Effector CD4-positive, alpha-beta T cell (primary cell): ENCODE measurements at regions not wholly inside any gene's neighbourhood (a gene's known extent, or its start where the extent isn't known, plus 50 kb on each side); places are given as distances from the start of the nearest gene placed in this dataset.
"Not testable (repeated sequence)": the region's sequence is repeated elsewhere in the genome, so short reads cannot be mapped to it uniquely, and the experiment has no call there.

ENCODE experiments used
- DNase-seq: peaks from one replicate; pipeline ENCODE4 v3.0.0-alpha.2; 2020

DNA sequence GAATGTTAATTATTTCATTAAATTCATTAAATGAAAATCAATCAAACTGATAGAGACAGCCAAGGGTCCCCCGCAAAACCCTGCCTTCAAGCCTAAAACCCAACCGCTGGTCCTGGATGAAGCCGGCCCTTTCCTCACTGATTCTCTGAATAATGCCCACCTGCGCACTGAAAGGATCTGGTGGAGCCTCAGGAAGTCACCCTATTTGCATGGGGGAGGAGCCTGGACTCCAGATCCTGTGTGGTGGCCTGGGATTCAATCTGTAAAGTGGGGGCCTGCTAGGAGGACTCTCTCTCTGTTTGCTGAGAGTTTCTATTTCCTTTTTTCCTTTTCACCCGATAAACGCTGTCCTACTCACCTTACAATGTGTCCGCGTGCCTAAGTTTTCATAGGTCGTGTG is 97.9 kb upstream of the ADAMTS3 start:
- DNase-seq = no peak

DNA sequence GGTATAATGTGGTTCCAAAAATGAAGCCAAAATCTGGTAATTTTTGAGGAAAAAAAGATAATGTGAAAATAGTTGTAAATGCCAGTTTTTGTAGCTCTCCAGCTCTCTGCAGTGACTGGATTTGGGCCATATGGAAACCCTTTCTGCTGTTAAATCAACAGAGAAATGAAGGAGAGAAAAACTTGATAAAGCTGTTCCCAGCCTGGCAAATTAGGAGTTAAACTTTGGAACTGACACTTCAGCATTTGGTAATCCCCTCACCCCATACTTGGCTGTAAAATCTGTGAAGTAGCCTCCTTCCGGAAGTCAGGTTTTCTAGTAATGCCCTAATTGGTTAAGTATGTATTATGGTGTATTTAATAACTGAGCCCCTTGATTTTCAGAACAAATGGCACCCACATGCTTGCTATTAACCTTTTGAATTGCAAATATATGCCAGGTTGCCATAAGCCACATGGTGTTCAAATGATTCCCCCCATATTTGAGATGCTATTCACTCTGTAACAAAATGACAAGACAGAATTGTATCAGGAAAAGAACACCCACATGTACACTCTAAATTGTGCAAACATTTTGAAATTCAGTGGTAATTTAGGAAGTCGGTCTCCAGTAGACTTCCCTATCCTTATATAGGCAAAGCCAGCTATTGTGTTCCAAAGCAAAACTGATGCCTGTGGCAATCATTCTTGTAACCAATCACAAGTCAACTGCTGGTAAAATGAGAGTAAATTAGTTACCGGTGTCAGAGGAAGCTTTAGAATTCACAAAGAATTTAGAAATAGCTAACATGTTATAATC is 96.3 kb upstream of the ADAMTS3 start:
- no peak for DNase-seq

DNA sequence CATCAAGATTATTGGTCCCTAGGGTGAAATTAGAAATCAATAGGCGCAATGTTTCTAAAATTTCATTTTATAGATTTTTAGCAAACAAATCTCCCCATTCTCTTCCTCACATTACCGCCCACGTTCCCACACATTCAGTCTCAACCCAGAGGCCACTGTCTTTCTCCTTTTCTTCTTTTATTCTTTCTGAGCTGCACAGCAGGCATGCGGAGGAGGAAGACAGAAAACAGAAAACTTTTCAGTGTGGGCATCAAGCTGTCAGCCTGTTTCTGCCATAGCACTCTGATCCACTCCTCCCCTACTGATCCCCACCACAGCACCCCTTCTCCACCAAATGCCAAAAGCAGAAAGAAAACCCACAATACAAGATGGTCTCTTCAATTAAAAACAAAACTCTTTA is 94.8 kb upstream of the ADAMTS3 start:
- DNase-seq = no peak

DNA sequence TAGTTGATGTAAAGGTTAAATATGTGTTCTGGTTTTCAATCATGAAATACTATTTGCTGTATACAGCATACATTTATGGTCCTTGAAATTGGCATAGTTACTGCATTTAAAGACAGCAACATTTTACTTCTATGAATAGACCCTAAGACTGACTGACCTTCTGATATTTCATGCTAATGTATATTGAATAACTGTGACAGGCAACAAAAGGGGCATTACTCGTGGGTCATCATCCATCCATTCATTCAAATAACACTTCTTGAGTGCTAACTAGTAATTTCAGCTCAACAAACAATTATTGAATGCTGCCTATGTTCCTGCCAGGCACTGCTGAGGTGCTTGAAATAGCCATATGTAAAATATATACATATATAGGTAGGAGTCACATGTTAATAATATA is 92.8 kb upstream of the ADAMTS3 start:
- no peak for DNase-seq

GRCh38 chr4:72641611-72642010 is 72.6 kb upstream of the ADAMTS3 start:
- DNase-seq = no peak

DNA sequence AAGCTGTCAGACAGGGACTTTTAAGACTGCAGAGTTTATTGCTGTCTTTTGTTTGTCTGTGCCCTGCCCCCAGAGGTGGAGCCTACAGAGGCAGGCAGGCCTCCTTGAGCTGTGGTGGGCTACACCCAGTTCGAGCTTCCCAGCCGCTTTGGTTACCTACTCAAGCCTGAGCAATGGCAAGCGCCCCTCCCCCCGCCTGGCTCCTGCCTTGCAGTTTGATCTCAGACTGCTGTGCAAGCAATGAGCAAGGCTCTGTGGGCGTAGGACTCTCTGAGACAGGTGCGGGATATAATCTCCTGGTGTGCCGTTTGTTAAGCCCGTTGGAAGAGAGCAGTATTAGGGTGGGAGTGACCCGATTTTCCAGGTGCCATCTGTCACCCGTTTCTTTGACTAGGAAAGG is 67.8 kb upstream of the ADAMTS3 start:
- not testable (repeated sequence) for DNase-seq

GRCh38 chr4:72635931-72636330 is 66.9 kb upstream of the ADAMTS3 start:
- not testable (repeated sequence) for DNase-seq

GRCh38 chr4:72632253-72632652 is 63.2 kb upstream of the ADAMTS3 start:
- DNase-seq = not testable (repeated sequence)

GRCh38 chr4:72631296-72631695 is 62.3 kb upstream of the ADAMTS3 start:
- DNase-seq = no peak

- no peak for DNase-seq
Measured at GRCh38 chr4:72629540-72629939, 60.5 kb upstream of the ADAMTS3 start.

- DNase-seq = no peak
Measured at GRCh38 chr4:72627723-72628122, 58.7 kb upstream of the ADAMTS3 start.
